HG03460 (cell line): ENCODE measurements at regions not wholly inside any gene's neighbourhood (a gene's known extent, or its start where the extent isn't known, plus 50 kb on each side); places are given as distances from the start of the nearest gene placed in this dataset.
A peak's percentile ranks its signal among the peaks of the same experiment; 100 is the strongest.
"Not testable (repeated sequence)": the region's sequence is repeated elsewhere in the genome, so short reads cannot be mapped to it uniquely, and the experiment has no call there.

Experiments
- ATAC-seq: cut with Tn5 transposase; IDR thresholded peaks from one replicate; pipeline ENCODE4 v1.9.1; 2021; ENCODE audit not compliant: unreplicated experiment

GRCh38 chr10:59975918-59976317 lies 69.6 kb upstream of the CCDC6 start:
- not testable (repeated sequence) for ATAC-seq

GRCh38 chr10:59971915-59972314 lies 65.6 kb upstream of the CCDC6 start:
- ATAC-seq, result no peak

- ATAC-seq, result peak; percentile 70
Measured at GRCh38 chr10:59970396-59971368, 64.3 kb upstream of the CCDC6 start.

- no peak for ATAC-seq
Measured at GRCh38 chr10:59968705-59969104, 62.3 kb upstream of the CCDC6 start.

GRCh38 chr10:59967079-59967478 lies 60.7 kb upstream of the CCDC6 start:
- no peak for ATAC-seq

- ATAC-seq, result no peak
Measured at GRCh38 chr10:59965899-59966650, 59.7 kb upstream of the CCDC6 start.

- no peak for ATAC-seq
Measured at GRCh38 chr10:59962756-59963155, 56.4 kb upstream of the CCDC6 start.

GRCh38 chr10:59960751-59961150 lies 54.4 kb upstream of the CCDC6 start:
- ATAC-seq, result no peak

- no peak for ATAC-seq
Measured at GRCh38 chr10:59959504-59960018, 53.2 kb upstream of the CCDC6 start.

- ATAC-seq, result no peak
Measured at GRCh38 chr10:59958882-59959281, 52.5 kb upstream of the CCDC6 start.

- no peak for ATAC-seq
Measured at GRCh38 chr10:59957975-59958374, 51.6 kb upstream of the CCDC6 start.
